ENCODE measurements at regions not wholly inside any gene's neighbourhood (a gene's known extent, or its start where the extent isn't known, plus 50 kb on each side); places are given as distances from the start of the nearest gene placed in this dataset.

DNA sequence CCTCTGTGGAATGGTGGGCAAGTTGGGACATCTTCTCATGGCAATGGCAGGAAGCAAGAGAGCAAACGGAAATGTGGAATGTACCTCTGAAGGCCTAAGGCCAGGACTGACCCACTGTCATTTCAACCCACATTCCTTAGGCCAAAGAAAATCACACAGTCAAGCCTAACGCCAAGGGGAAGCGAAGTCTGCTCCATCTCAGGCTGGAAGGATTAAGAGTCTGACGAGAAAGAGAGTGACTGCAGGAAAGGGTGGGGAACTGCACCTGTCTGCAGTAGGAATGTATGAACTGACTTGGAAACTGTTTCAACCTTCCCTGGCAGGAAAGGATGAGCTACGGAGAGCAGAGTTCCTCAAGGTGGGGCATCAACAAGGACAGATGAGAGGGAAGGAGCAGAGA lies 90.2 kb upstream of the TAS2R1 start:
- no peak for DNase-seq

DNA sequence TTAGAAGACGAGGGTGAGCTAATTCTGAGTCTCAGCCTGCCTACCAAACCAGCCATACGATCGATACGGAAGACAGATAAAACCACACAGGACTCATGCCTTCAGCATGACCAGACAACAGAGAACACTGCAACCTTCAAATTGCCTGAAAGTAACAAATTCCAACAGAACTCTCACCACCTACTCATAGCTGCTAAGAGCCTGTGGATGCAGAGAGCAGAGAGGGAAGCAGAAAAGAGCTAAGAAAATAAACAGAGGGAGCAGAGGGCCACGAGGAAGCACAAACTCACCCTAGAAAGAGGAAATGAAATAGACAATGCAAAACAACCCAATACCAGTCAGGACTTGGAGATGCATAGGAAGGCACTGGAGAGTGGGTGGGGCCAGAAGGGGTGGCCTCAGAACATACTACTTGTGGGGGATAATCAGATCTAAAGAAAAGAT lies 86.7 kb upstream of the TAS2R1 start:
- no peak for DNase-seq

- no peak for DNase-seq
These were observed 85.8 kb upstream of the TAS2R1 start for GRCh38 chr5:9715891-9716335.

DNA sequence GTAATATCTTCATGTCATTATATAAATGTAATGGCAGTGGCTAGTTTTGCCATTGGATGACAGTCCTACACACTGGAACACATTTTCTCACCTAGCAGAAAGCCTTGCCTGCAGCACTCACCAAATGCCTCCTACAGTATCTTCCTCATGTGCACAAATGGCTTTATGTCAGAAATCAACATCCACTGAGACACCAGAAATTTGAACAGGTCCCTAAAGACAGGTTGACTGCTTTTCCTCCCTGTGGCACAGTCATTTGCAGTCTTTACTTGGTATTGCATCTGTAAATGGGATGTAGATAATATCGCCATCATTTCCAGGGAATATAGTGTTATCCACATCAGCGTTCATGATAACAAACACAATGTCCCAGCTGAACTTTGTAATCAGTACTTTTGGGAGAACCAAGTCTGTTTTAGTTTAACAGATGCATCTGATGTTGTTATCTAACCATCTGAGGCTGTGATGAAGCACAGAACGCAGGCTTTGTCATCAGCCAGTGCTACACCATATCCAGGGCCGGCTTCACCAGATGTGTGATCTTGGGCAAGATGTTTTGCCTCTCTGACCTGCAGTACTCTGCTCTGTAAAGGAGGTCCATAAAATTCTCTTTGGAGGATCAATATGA lies 83.9 kb upstream of the TAS2R1 start:
- DNase-seq = no peak

DNA sequence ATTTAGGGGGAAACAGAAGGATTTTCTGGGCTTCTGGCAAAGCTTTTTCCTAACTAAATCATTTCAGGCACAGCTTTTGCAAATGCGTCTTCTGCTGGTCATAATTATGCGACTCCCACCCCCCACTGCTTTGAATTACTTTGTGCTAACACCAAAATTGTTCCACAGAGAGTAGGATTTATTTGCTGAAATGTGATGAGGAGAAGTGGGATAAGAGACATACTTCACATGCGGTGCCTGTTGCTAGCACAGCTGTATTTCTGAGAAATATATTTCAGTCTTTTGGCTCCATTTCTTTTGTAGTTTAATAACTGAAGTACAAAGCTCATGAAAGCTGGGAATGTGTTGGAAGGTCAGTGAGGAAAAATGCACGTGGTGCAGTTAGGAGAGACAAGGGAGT lies 83.2 kb upstream of the TAS2R1 start:
- DNase-seq = no peak

GRCh38 chr5:9712911-9713310 lies 82.8 kb upstream of the TAS2R1 start:
- no peak for DNase-seq

GRCh38 chr5:9712506-9712905 lies 82.4 kb upstream of the TAS2R1 start:
- no peak for DNase-seq

DNA sequence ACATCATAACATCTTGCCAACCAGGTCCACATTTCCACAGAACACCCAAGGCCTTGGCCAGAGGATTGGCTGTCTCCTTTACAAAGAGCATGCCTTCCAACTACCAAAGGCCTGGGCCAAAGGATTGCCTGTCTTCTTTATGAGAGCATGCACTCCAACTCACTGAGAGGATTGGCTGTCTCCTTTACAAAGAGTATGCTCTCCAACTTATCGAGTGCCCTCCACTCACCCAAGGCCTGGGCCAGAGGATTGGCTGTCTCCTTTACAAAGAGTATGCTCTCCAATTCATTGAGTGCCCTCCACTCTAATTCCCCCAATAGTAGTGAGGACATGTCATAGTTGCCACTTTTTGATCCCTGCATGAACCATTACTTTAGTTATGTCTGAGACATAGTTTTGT lies 79.9 kb upstream of the TAS2R1 start:
- DNase-seq = no peak

DNA sequence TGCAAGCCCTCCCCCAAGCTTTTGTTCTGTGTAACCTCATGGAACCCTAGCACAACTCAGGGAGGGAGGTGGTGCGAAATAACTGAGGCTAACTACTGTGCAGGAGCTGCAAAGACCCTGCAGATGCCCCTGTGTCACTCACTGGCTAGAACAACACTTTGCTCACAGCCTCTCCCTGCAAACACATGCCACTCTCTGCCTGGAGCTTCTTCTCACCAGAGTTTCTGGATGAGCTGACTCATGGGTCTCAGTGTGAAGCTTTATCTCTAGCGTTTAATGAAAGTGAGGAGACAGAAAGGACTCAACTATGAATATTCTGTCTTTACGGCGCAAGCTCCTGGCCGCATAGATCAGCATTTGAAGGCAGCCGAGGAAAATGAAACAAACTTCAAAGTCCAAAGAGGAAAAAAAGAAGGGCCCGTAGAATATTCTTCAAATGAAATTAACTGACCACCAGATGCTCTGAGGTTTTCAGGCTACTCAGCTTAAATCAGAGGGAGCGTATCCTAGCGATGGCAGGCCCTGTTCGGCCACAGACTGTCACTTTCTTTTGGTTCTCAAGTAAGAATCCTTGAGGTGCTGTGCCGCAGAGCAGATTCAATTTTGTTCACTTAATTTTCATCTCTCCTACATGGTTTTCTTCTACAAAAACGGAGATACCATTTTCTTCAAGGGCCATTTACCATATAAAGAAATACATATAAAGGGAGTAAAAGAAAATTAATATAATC lies 77.7 kb upstream of the TAS2R1 start:
- DNase-seq = no peak

GRCh38 chr5:9699681-9700080 lies 69.5 kb upstream of the TAS2R1 start:
- no peak for DNase-seq

GRCh38 chr5:9698841-9699240 lies 68.7 kb upstream of the TAS2R1 start:
- DNase-seq = no peak

DNA sequence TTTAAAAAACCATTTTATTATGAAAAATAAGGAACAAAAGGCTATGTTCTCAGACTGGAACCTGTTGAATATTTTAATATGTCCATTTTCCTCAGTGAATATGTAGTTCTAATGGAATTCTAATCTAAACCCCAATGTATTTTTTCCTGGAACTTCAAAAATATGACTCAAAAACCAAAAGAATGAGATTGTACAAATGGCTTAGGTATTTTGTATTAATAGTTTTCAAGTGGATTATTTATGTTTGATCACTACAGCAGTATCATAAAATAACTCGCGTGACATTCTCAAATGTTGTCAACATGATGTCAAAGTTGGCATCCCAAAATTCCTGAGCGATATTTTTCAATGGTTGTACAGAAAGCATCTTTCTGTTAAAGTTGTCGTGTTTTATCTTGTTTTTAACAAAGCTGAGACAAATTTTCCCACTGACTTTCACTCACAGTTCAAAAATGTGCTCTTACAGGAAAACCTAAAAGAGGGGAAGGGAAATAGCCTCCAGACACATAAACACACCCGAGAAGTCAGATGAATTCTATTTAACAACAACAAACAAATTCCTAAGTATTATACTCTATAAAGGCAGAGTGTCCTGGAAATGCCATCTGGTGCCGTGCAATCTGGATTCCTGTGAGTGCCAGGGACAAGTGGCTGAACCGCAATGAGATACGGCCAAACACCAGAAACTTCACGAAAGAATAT lies 68.1 kb upstream of the TAS2R1 start:
- DNase-seq = no peak

- no peak for DNase-seq
These were observed 62.4 kb upstream of the TAS2R1 start for GRCh38 chr5:9692576-9692975.

DNA sequence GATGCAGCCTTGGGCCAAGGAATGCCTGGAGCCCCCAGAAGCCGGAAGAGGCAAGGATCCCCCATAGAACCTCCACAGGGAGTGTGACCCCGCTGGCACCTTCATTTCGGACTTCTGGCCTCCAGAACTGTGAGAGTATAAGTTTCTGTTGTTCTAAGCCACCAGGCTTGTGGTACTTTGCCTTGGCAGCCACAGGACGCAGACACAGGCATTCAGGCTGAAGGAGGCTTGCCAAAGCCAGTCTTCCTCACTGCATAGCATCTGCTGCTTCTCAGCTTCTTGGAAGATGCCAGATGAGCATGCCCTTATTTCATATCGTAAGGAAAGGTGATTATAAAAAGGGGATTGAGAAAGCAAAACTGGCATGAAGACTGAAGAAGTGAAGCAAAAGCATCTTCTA lies 61.1 kb upstream of the TAS2R1 start:
- no peak for DNase-seq

GRCh38 chr5:9690751-9691150 lies 60.6 kb upstream of the TAS2R1 start:
- DNase-seq = no peak

- no peak for DNase-seq
These were observed 56.1 kb upstream of the TAS2R1 start for GRCh38 chr5:9686216-9686615.

GRCh38 chr5:9681706-9682105 lies 51.6 kb upstream of the TAS2R1 start:
- DNase-seq = no peak

Data from stimulated activated CD4-positive, alpha-beta T cell treated with anti-CD3 and anti-CD28 coated beads, Interleukin-2, amount 100 ng/mL, for 24 hours (primary cell).